Activated T-cell treated with anti-CD3 and anti-CD28 coated beads for 1 hour (primary cell): ENCODE measurements at regions not wholly inside any gene's neighbourhood (a gene's known extent, or its start where the extent isn't known, plus 50 kb on each side); places are given as distances from the start of the nearest gene placed in this dataset.

Experiments used
- DNase-seq: peaks from one replicate; pipeline ENCODE4 v3.0.0-alpha.2; 2020; ENCODE audit warnings: low read depth

- DNase-seq = no peak
These were observed 50.6 kb upstream of the IL6 start for GRCh38 chr7:22676385-22676784.

GRCh38 chr7:22675917-22676343 is 51.1 kb upstream of the IL6 start:
- DNase-seq = peak; percentile 3

- no peak for DNase-seq
These were observed 51.6 kb upstream of the IL6 start for GRCh38 chr7:22675421-22675820.

GRCh38 chr7:22672846-22673680 is 53.9 kb upstream of the IL6 start:
- no peak for DNase-seq

GRCh38 chr7:22671177-22671879 is 55.7 kb upstream of the IL6 start:
- DNase-seq = no peak

- no peak for DNase-seq
These were observed 56.6 kb upstream of the IL6 start for GRCh38 chr7:22670422-22670815.

GRCh38 chr7:22669692-22670421 is 57.1 kb upstream of the IL6 start:
- no peak for DNase-seq

GRCh38 chr7:22668971-22669401 is 58.0 kb upstream of the IL6 start:
- DNase-seq = no peak

- DNase-seq = no peak
These were observed 59.3 kb upstream of the IL6 start for GRCh38 chr7:22667562-22668239.

GRCh38 chr7:22667187-22667561 is 59.8 kb upstream of the IL6 start:
- no peak for DNase-seq

GRCh38 chr7:22666732-22667131 is 60.3 kb upstream of the IL6 start:
- no peak for DNase-seq

- DNase-seq = no peak
These were observed 61.1 kb upstream of the IL6 start for GRCh38 chr7:22665923-22666322.

- no peak for DNase-seq
These were observed 61.8 kb upstream of the IL6 start for GRCh38 chr7:22664988-22665798.

- no peak for DNase-seq
These were observed 63.3 kb upstream of the IL6 start for GRCh38 chr7:22663721-22664120.

- DNase-seq = no peak
These were observed 63.7 kb upstream of the IL6 start for GRCh38 chr7:22663357-22663718.

- DNase-seq = no peak
These were observed 64.2 kb upstream of the IL6 start for GRCh38 chr7:22662556-22663356.

- no peak for DNase-seq
These were observed 65.0 kb upstream of the IL6 start for GRCh38 chr7:22662036-22662435.

- DNase-seq = no peak
These were observed 66.3 kb upstream of the IL6 start for GRCh38 chr7:22660732-22661131.

- no peak for DNase-seq
These were observed 66.7 kb upstream of the IL6 start for GRCh38 chr7:22660293-22660692.

GRCh38 chr7:22659741-22660140 is 67.3 kb upstream of the IL6 start:
- no peak for DNase-seq

GRCh38 chr7:22658031-22658430 is 69.0 kb upstream of the IL6 start:
- no peak for DNase-seq
